ENCODE measurements at regions not wholly inside any gene's neighbourhood (a gene's known extent, or its start where the extent isn't known, plus 50 kb on each side); places are given as distances from the start of the nearest gene placed in this dataset.

- Histone ChIP-seq H4K20me1 (ENCODE audit: control insufficient read depth, insufficient read depth, low read length, poor library complexity, severe bottlenecking) (no peaks in the 10 kb centered on the region), H3K27ac (ENCODE audit: low read length in 2 of 2) (peak overlapping the region; percentile 40 to 48), H3K9ac (ENCODE audit: low read length) (no peak overlapping the region), H3K79me2 (ENCODE audit: control insufficient read depth, insufficient read depth, low read length) (no peaks in the 10 kb centered on the region), H3K4me2 (replicated peaks; ENCODE audit: low read depth, low read length, poor library complexity, severe bottlenecking) (peak overlapping the region; percentile 49), H3K27me3 (replicated peaks in 1 of 4; ENCODE audit: control extremely low read depth in 1 of 4, control insufficient read depth in 3 of 4, insufficient read depth in 4 of 4, low read length in 3 of 4) (no peaks in the 10 kb centered on the region), H3K9me3 (ENCODE audit: control extremely low read depth in 1 of 3, control insufficient read depth in 2 of 3, insufficient read depth in 1 of 3, low read length in 2 of 3) (peaks cover 0 to 6% (median 0%) of the 10 kb centered on the region in 3 donors), H3K4me1 (ENCODE audit: control insufficient read depth in 2 of 2, insufficient read depth in 2 of 2, low read length in 2 of 2) (peaks cover 25% of the 10 kb centered on the region in 2 donors), H2AFZ (ENCODE audit: insufficient read depth, low read depth, low read length, poor library complexity, severe bottlenecking) (peak overlapping the region; percentile 57), H3K4me3 (ENCODE audit: control extremely low read depth in 1 of 5, extremely low read depth in 1 of 5, insufficient read depth in 1 of 5, low read depth in 2 of 5, low read length in 4 of 5) (peak overlapping the region in 1 of 5 experiments; percentile 13), H3K36me3 (replicated peaks in 1 of 2; ENCODE audit: control extremely low read depth in 1 of 2, control insufficient read depth in 1 of 2, extremely low read depth in 1 of 2, insufficient read depth in 2 of 2, low read length in 1 of 2) (no peaks in the 10 kb centered on the region)
- intact Hi-C loops (cut with micrococcal nuclease): loop anchor here (10.0 kb wide), 1 partner anchor 55 kb away; no protein-coding TSS in a partner anchor
- ATAC-seq (ENCODE audit: low read depth) (peak; percentile 65), DNase-seq (peak; percentile 40)
- ChIA-PET POLR2A (no interaction called here), CTCF (interaction anchor here (1.2 to 1.3 kb wide), 3 partner anchors 28 to 72 kb away, joined by 3 to 4 read pairs (median 4); no protein-coding TSS in a partner anchor)
- H3K27me3 Mint-ChIP-seq: no peaks in the 10 kb centered on the region
- TF ChIP-seq EZH2 (IDR thresholded peaks at IDR 0.05; ENCODE audit: borderline replicate concordance, insufficient read depth, low read depth, low read length, poor library complexity, severe bottlenecking) (no peak), CTCF (IDR thresholded peaks at IDR 0.05) (no peak)
- peak overlapping the region; percentile 71 for H3K4me3 Mint-ChIP-seq
- peaks cover 25% of the 10 kb centered on the region for H3K4me1 Mint-ChIP-seq
- peaks cover 2% of the 10 kb centered on the region for H3K9me3 Mint-ChIP-seq (ENCODE audit: insufficient read depth)
- peak overlapping the region; percentile 64 for H3K27ac Mint-ChIP-seq
Observed at GRCh38 chr6:148649454-148649963, 97.3 kb upstream of the UST start.

- Histone ChIP-seq H3K27ac (ENCODE audit: low read length in 2 of 2) (no peak overlapping the region), H3K9ac (ENCODE audit: low read length) (no peak overlapping the region), H3K4me2 (replicated peaks; ENCODE audit: low read depth, low read length, poor library complexity, severe bottlenecking) (no peak overlapping the region), H2AFZ (ENCODE audit: insufficient read depth, low read depth, low read length, poor library complexity, severe bottlenecking) (no peak overlapping the region), H3K79me2 (ENCODE audit: control insufficient read depth, insufficient read depth, low read length) (no peaks in the 10 kb centered on the region), H3K4me3 (ENCODE audit: control extremely low read depth in 1 of 5, extremely low read depth in 1 of 5, insufficient read depth in 1 of 5, low read depth in 2 of 5, low read length in 4 of 5) (no peak overlapping the region), H3K4me1 (ENCODE audit: control insufficient read depth in 2 of 2, insufficient read depth in 2 of 2, low read length in 2 of 2) (peaks cover 25% of the 10 kb centered on the region in 2 donors), H4K20me1 (ENCODE audit: control insufficient read depth, insufficient read depth, low read length, poor library complexity, severe bottlenecking) (no peaks in the 10 kb centered on the region), H3K36me3 (replicated peaks in 1 of 2; ENCODE audit: control extremely low read depth in 1 of 2, control insufficient read depth in 1 of 2, extremely low read depth in 1 of 2, insufficient read depth in 2 of 2, low read length in 1 of 2) (no peaks in the 10 kb centered on the region), H3K9me3 (ENCODE audit: control extremely low read depth in 1 of 3, control insufficient read depth in 2 of 3, insufficient read depth in 1 of 3, low read length in 2 of 3) (peaks cover 0 to 6% (median 0%) of the 10 kb centered on the region in 3 donors), H3K27me3 (replicated peaks in 1 of 4; ENCODE audit: control extremely low read depth in 1 of 4, control insufficient read depth in 3 of 4, insufficient read depth in 4 of 4, low read length in 3 of 4) (no peaks in the 10 kb centered on the region)
- no peak for TF ChIP-seq CTCF (IDR thresholded peaks at IDR 0.05)
- no peak for TF ChIP-seq EZH2 (IDR thresholded peaks at IDR 0.05; ENCODE audit: borderline replicate concordance, insufficient read depth, low read depth, low read length, poor library complexity, severe bottlenecking)
- Mint-ChIP-seq H3K27ac (no peak overlapping the region), H3K27me3 (no peaks in the 10 kb centered on the region), H3K9me3 (ENCODE audit: insufficient read depth) (peaks cover 2% of the 10 kb centered on the region), H3K4me3 (no peak overlapping the region), H3K4me1 (peaks cover 25% of the 10 kb centered on the region)
- WGBS (ENCODE audit: insufficient coverage): no CpG with 5 or more reads among the region's 2 CpGs
- CTCF ChIA-PET: no interaction called here
- no peak for DNase-seq
- intact Hi-C loops (cut with micrococcal nuclease): no loop called here
- POLR2A ChIA-PET: no interaction called here
- ATAC-seq (ENCODE audit: low read depth): no peak
Observed at GRCh38 chr6:148650941-148651505, 95.8 kb upstream of the UST start.

Data from B cell (primary cell).